Stimulated activated naive CD4-positive, alpha-beta T cell (primary cell): ENCODE measurements at regions not wholly inside any gene's neighbourhood (a gene's known extent, or its start where the extent isn't known, plus 50 kb on each side); places are given as distances from the start of the nearest gene placed in this dataset.
"Not testable (repeated sequence)": the region's sequence is repeated elsewhere in the genome, so short reads cannot be mapped to it uniquely, and the experiment has no call there.

Experiments used
- DNase-seq, 6 experiments: peaks; one replicate each; lab custom pipeline; 2025; lab: John Stamatoyannopoulos, UW

- DNase-seq = no peak
These were observed 75.8 kb upstream of the BACH2 start for GRCh38 chr6:90372450-90372849.

GRCh38 chr6:90370493-90370959 is 73.9 kb upstream of the BACH2 start:
- DNase-seq = no peak

GRCh38 chr6:90369651-90370050 is 73.0 kb upstream of the BACH2 start:
- no peak for DNase-seq

GRCh38 chr6:90369024-90369519 is 72.4 kb upstream of the BACH2 start:
- no peak for DNase-seq

- no peak for DNase-seq
These were observed 72.0 kb upstream of the BACH2 start for GRCh38 chr6:90368601-90369000.

- DNase-seq = no peak
These were observed 71.4 kb upstream of the BACH2 start for GRCh38 chr6:90368001-90368400.

- DNase-seq = no peak
These were observed 69.0 kb upstream of the BACH2 start for GRCh38 chr6:90365565-90366219.

- DNase-seq = no peak
These were observed 68.4 kb upstream of the BACH2 start for GRCh38 chr6:90365002-90365401.

GRCh38 chr6:90364286-90364685 is 67.6 kb upstream of the BACH2 start:
- no peak for DNase-seq

GRCh38 chr6:90362318-90362717 is 65.7 kb upstream of the BACH2 start:
- no peak for DNase-seq

GRCh38 chr6:90361174-90361573 is 64.5 kb upstream of the BACH2 start:
- no peak for DNase-seq

- not testable (repeated sequence) for DNase-seq
These were observed 61.6 kb upstream of the BACH2 start for GRCh38 chr6:90358036-90358770.

GRCh38 chr6:90356012-90356421 is 59.4 kb upstream of the BACH2 start:
- DNase-seq = no peak

GRCh38 chr6:90354961-90355360 is 58.3 kb upstream of the BACH2 start:
- no peak for DNase-seq

GRCh38 chr6:90351696-90352095 is 55.1 kb upstream of the BACH2 start:
- no peak for DNase-seq

GRCh38 chr6:90350689-90351554 is 54.3 kb upstream of the BACH2 start:
- peak; percentile 1 to 82 (median 59) for DNase-seq

- DNase-seq = no peak
These were observed 50.8 kb upstream of the BACH2 start for GRCh38 chr6:90347411-90347851.

GRCh38 chr6:90346729-90347128 is 50.1 kb upstream of the BACH2 start:
- no peak for DNase-seq
